H1 (cell line): ENCODE measurements at regions not wholly inside any gene's neighbourhood (a gene's known extent, or its start where the extent isn't known, plus 50 kb on each side); places are given as distances from the start of the nearest gene placed in this dataset.
"Not testable (repeated sequence)": the region's sequence is repeated elsewhere in the genome, so short reads cannot be mapped to it uniquely, and the experiment has no call there.

Experiments
- CTCF ChIP-seq, 3 experiments: IDR thresholded peaks; 1 replicate in 2 of 3; 2 replicates in 1 of 3; pipeline versions ENCODE4 v1.5.1 to v1.6.1; 2011; ENCODE audit warnings: low read length in 3 of 3, mild to moderate bottlenecking in 3 of 3, inconsistent platforms in 2 of 3, low read depth in 1 of 3, moderate library complexity in 1 of 3; ENCODE audit not compliant: insufficient read depth in 1 of 3; ENCODE audit errors: control extremely low read depth in 1 of 3
- EP300 ChIP-seq, 2 experiments: IDR thresholded peaks; 1 replicate in 1 of 2; 2 replicates in 1 of 2; pipeline ENCODE4 v1.6.1; 2011 to 2012; ENCODE audit warnings: low read depth in 2 of 2, low read length in 2 of 2, mild to moderate bottlenecking in 2 of 2, borderline replicate concordance in 1 of 2, inconsistent platforms in 1 of 2, moderate library complexity in 1 of 2
- EZH2 ChIP-seq: fragments of 200-600 bp; sonication (generic); IDR thresholded peaks from 2 replicates; pipeline ENCODE4 v1.7.1; 2012; ENCODE audit warnings: low read depth, mild to moderate bottlenecking, moderate library complexity, low read length, inconsistent platforms; ENCODE audit not compliant: severe bottlenecking
- HDAC6 ChIP-seq: IDR thresholded peaks from one replicate; pipeline ENCODE4 v1.7.1; 2012; ENCODE audit warnings: low read depth, mild to moderate bottlenecking, inconsistent platforms, low read length, moderate library complexity
- MAFK ChIP-seq: IDR thresholded peaks from 2 replicates; pipeline ENCODE4 v1.6.1; 2012; ENCODE audit warnings: low read depth, mild to moderate bottlenecking, improper control_type of control experiment, low read length
- PHF8 ChIP-seq: fragments of 200-600 bp; sonication (generic); conservative IDR thresholded peaks from 2 replicates; pipeline ENCODE4 v1.7.1; 2012; ENCODE audit warnings: low read depth, mild to moderate bottlenecking, inconsistent platforms, low read length, moderate library complexity
- POLR2A ChIP-seq, 2 experiments: IDR thresholded peaks; 1 replicate in 1 of 2; 2 replicates in 1 of 2; pipeline ENCODE4 v1.6.1; 2011; ENCODE audit warnings: low read depth in 2 of 2, low read length in 2 of 2, mild to moderate bottlenecking in 2 of 2; ENCODE audit errors: control extremely low read depth in 1 of 2
- POLR2AphosphoS5 ChIP-seq: IDR thresholded peaks from 2 replicates; pipeline ENCODE4 v1.6.1; 2011; ENCODE audit warnings: low read depth, low read length
- SIN3A ChIP-seq, 2 experiments: IDR thresholded peaks in 1 of 2; conservative IDR thresholded peaks in 1 of 2; 2 replicates each; pipeline ENCODE4 v1.6.1; 2011 to 2012; ENCODE audit warnings: low read length in 2 of 2, improper control_type of control experiment in 1 of 2, low read depth in 1 of 2, mild to moderate bottlenecking in 1 of 2
- SUZ12 ChIP-seq: fragments of 200-600 bp; sonication (generic); IDR thresholded peaks from 2 replicates; pipeline ENCODE4 v1.6.1; 2012; ENCODE audit warnings: mild to moderate bottlenecking, inconsistent platforms, low read length, moderate library complexity, mixed read lengths
- ZNF274 ChIP-seq: IDR thresholded peaks from 2 replicates; pipeline ENCODE4 v1.7.0; 2012; ENCODE audit warnings: low read length, borderline replicate concordance; ENCODE audit errors: extremely low read depth

GRCh38 chr1:120981489-120982094, 92.0 kb downstream of the PPIAL4A start:
- not testable (repeated sequence) for TF ChIP-seq SUZ12; CTCF (IDR thresholded peaks at IDR 0.05; ENCODE audit: control extremely low read depth in 1 of 3, insufficient read depth in 1 of 3, low read depth in 1 of 3, low read length in 3 of 3); PHF8; POLR2A (IDR thresholded peaks at IDR 0.05; ENCODE audit: control extremely low read depth in 1 of 2, low read depth in 2 of 2, low read length in 2 of 2); EP300 (IDR thresholded peaks at IDR 0.05; ENCODE audit: borderline replicate concordance in 1 of 2, low read depth in 2 of 2, low read length in 2 of 2); SIN3A (conservative IDR thresholded peaks at IDR 0.05 in 1 of 2, IDR thresholded peaks at IDR 0.05 in 1 of 2; ENCODE audit: low read depth in 1 of 2, low read length in 2 of 2); HDAC6; POLR2AphosphoS5; MAFK; EZH2; ZNF274
